Coronary artery (tissue), 2 donors: ENCODE measurements at regions not wholly inside any gene's neighbourhood (a gene's known extent, or its start where the extent isn't known, plus 50 kb on each side); places are given as distances from the start of the nearest gene placed in this dataset.

Experiments used
- DNase-seq: peaks from one replicate; pipeline ENCODE4 v3.0.0-alpha.2; 2017; ENCODE audit warnings: low spot score
- H3K27ac ChIP-seq, 2 donors: fragments of 200-600 bp; sonication (generic); one replicate each; pipeline ENCODE4 v1.5.1; 2016 to 2019
- H3K4me3 ChIP-seq: fragments of 200-600 bp; sonication (generic); 2 replicates; pipeline ENCODE4 v1.5.1; 2016; ENCODE audit warnings: mild to moderate bottlenecking, moderate library complexity
- CTCF ChIP-seq: fragments of 200-600 bp; sonication (generic); IDR thresholded peaks from one replicate; pipeline ENCODE4 v1.5.1; 2019; ENCODE audit warnings: antibody characterized with exemption

GRCh38 chr2:9082158-9082557 is 78.7 kb upstream of the MBOAT2 start:
- no peak for DNase-seq
- Histone ChIP-seq H3K27ac (no peak overlapping the region), H3K4me3 (no peak overlapping the region)
- no peak for TF ChIP-seq CTCF

GRCh38 chr2:9081750-9082149 is 78.3 kb upstream of the MBOAT2 start:
- no peak overlapping the region for H3K4me3 ChIP-seq
- no peak for TF ChIP-seq CTCF
- H3K27ac ChIP-seq = no peak overlapping the region
- DNase-seq = no peak

- no peak for DNase-seq
- Histone ChIP-seq H3K27ac (no peak overlapping the region), H3K4me3 (no peak overlapping the region)
- no peak for TF ChIP-seq CTCF
Measured at GRCh38 chr2:9078405-9078804, 74.9 kb upstream of the MBOAT2 start.

GRCh38 chr2:9077691-9078090 is 74.2 kb upstream of the MBOAT2 start:
- H3K4me3 ChIP-seq = no peak overlapping the region
- DNase-seq = no peak
- TF ChIP-seq CTCF = no peak
- H3K27ac ChIP-seq = no peak overlapping the region

GRCh38 chr2:9076755-9077154 is 73.3 kb upstream of the MBOAT2 start:
- TF ChIP-seq CTCF = no peak
- DNase-seq = no peak
- Histone ChIP-seq H3K27ac (no peak overlapping the region), H3K4me3 (no peak overlapping the region)

GRCh38 chr2:9076210-9076609 is 72.7 kb upstream of the MBOAT2 start:
- no peak for DNase-seq
- no peak for TF ChIP-seq CTCF
- Histone ChIP-seq H3K27ac (no peak overlapping the region), H3K4me3 (no peak overlapping the region)

GRCh38 chr2:9074930-9075329 is 71.4 kb upstream of the MBOAT2 start:
- Histone ChIP-seq H3K27ac (no peak overlapping the region), H3K4me3 (no peak overlapping the region)
- no peak for TF ChIP-seq CTCF
- no peak for DNase-seq
